ENCODE measurements at regions not wholly inside any gene's neighbourhood (a gene's known extent, or its start where the extent isn't known, plus 50 kb on each side); places are given as distances from the start of the nearest gene placed in this dataset.

DNA sequence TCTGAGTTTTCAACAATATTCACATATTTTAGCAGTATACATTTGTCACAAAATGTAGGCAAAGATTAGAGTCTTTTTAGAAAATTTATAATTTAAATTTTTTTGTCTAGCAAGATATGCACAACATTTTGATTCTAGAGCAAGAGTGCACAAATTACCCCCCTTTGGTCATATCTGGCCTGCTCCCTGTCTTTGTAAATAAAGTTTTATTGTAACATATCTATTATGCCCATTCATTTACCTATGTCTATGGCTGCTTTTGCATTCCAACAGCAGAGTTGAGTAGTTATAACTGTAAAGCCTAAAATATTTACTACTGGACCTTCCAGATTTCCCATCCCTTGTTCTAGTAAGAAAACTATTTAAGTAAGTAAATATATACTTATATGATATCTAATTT, 430.7 kb downstream of the EDEM1 start:
- TF ChIP-seq, protein P1, sequence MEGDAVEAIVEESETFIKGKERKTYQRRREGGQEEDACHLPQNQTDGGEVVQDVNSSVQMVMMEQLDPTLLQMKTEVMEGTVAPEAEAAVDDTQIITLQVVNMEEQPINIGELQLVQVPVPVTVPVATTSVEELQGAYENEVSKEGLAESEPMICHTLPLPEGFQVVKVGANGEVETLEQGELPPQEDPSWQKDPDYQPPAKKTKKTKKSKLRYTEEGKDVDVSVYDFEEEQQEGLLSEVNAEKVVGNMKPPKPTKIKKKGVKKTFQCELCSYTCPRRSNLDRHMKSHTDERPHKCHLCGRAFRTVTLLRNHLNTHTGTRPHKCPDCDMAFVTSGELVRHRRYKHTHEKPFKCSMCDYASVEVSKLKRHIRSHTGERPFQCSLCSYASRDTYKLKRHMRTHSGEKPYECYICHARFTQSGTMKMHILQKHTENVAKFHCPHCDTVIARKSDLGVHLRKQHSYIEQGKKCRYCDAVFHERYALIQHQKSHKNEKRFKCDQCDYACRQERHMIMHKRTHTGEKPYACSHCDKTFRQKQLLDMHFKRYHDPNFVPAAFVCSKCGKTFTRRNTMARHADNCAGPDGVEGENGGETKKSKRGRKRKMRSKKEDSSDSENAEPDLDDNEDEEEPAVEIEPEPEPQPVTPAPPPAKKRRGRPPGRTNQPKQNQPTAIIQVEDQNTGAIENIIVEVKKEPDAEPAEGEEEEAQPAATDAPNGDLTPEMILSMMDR (conservative IDR thresholded peaks at IDR 0.05; ENCODE audit: low read length) = no peak
- TF ChIP-seq EZH2phosphoT487 (IDR thresholded peaks at IDR 0.05; ENCODE audit: borderline replicate concordance) = no peak

Measured in Loucy (cell line).